Spleen (tissue), 7 donors: ENCODE measurements at regions not wholly inside any gene's neighbourhood (a gene's known extent, or its start where the extent isn't known, plus 50 kb on each side); places are given as distances from the start of the nearest gene placed in this dataset.

Experiments
- CTCF ChIP-seq, 11 experiments: fragments of 200-600 bp in 7 of 11; fragments of 450-650 bp in 4 of 11; sonication (generic) in 4 of 11; IDR thresholded peaks in 8 of 11; conservative IDR thresholded peaks in 3 of 11; 1 replicate in 7 of 11; 2 replicates in 4 of 11; pipeline versions ENCODE4 v1.4.0 to v1.8.0; 2016 to 2021; ENCODE audit warnings: antibody characterized with exemption in 11 of 11, inconsistent platforms in 4 of 11, mild to moderate bottlenecking in 1 of 11
- POLR2A ChIP-seq, 3 donors: fragments of 450-650 bp; IDR thresholded peaks; one replicate each; pipeline ENCODE4 v1.5.1; 2017; ENCODE audit warnings: antibody characterized with exemption in 3 of 3, mild to moderate bottlenecking in 1 of 3
- POLR2AphosphoS5 ChIP-seq, 3 donors: sonication (generic); formaldehyde crosslinking; IDR thresholded peaks; one replicate each; pipeline ENCODE4 v1.5.1; 2017; ENCODE audit warnings: antibody characterized with exemption in 3 of 3
- donor health status: DM: no; HTN: no; CAD: no; lungs with moderate emphysema.
- donor health status: DM: no; HTN: no; CAD: no.
- donor health status: DM: no; HTN: no; CAD: no.

DNA sequence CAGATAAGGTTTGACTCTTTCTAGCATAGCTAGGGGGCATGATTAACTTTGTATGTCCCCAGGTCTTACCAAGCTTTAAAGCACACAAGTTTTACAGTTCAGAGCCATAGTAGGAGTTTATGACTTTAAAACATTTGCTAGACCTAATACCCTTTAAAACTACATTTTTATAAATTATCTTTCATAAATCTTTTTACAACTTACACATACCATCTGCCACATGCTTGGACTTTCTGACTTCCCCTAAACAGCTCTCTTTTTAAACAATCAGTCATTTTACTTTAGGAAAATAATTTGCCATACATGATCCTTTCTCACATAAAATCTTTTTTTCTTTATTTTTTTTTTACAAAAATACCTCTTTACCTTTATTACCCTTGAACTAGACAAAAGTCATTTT lies 735.3 kb upstream of the CADM2 start:
- TF ChIP-seq CTCF (IDR thresholded peaks at IDR 0.05 in 8 of 11, conservative IDR thresholded peaks at IDR 0.05 in 3 of 11) (no peak), POLR2A (IDR thresholded peaks at IDR 0.05) (no peak), POLR2AphosphoS5 (IDR thresholded peaks at IDR 0.05) (no peak)
